B cell (primary cell): ENCODE measurements at regions not wholly inside any gene's neighbourhood (a gene's known extent, or its start where the extent isn't known, plus 50 kb on each side); places are given as distances from the start of the nearest gene placed in this dataset.

Experiments
- CTCF ChIP-seq: fragments of 200-600 bp; IDR thresholded peaks from one replicate; pipeline ENCODE4 v1.8.0; 2022; ENCODE audit warnings: antibody characterized with exemption, mild to moderate bottlenecking
- EZH2 ChIP-seq: IDR thresholded peaks from 2 replicates; pipeline ENCODE4 v1.6.1; 2012; ENCODE audit warnings: borderline replicate concordance, low read depth, mild to moderate bottlenecking, moderate library complexity, low read length; ENCODE audit not compliant: insufficient read depth, poor library complexity, severe bottlenecking

GRCh38 chr6:57974653-57975052 lies 657.2 kb downstream of the PRIM2 start:
- TF ChIP-seq CTCF: no peak
- no peak for TF ChIP-seq EZH2
